ENCODE measurements at regions not wholly inside any gene's neighbourhood (a gene's known extent, or its start where the extent isn't known, plus 50 kb on each side); places are given as distances from the start of the nearest gene placed in this dataset.

- H4K20me1 ChIP-seq (ENCODE audit: insufficient read depth) = no peaks in the 10 kb centered on the region
- TF ChIP-seq POLR2A (IDR thresholded peaks at IDR 0.05; ENCODE audit: borderline replicate concordance, extremely low read depth, insufficient read depth, insufficient read length) (no peak), RAD21 (IDR thresholded peaks at IDR 0.05; ENCODE audit: low read depth) (no peak), JUND (IDR thresholded peaks at IDR 0.05) (no peak), CTCF (IDR thresholded peaks at IDR 0.05 in 2 of 3, conservative IDR thresholded peaks at IDR 0.05 in 1 of 3; ENCODE audit: borderline replicate concordance in 1 of 3, insufficient read depth in 1 of 3, low read depth in 2 of 3, low read length in 2 of 3) (no peak), ATF3 (IDR thresholded peaks at IDR 0.05) (no peak), REST (IDR thresholded peaks at IDR 0.05; ENCODE audit: low read depth) (no peak), ZNF274 (IDR thresholded peaks at IDR 0.05; ENCODE audit: low read depth, low read length) (no peak)
- no peaks in the 10 kb centered on the region for H3K36me3 ChIP-seq (ENCODE audit: control insufficient read depth in 1 of 2, insufficient read depth in 2 of 2, low read length in 2 of 2)
- H3K27ac ChIP-seq (ENCODE audit: low read depth, low read length) = no peak overlapping the region
- H3K4me1 ChIP-seq (ENCODE audit: control insufficient read depth in 1 of 2, insufficient read depth in 2 of 2, low read length in 2 of 2) = no peaks in the 10 kb centered on the region
- H3K9me2 ChIP-seq (ENCODE audit: insufficient read depth) = no peaks in the 10 kb centered on the region
- ATAC-seq = no peak
- no peak overlapping the region for H3K4me3 ChIP-seq (replicated peaks in 1 of 2; ENCODE audit: low read depth in 1 of 2, low read length in 2 of 2)
- BruUV-seq (replicated peaks) = no TSS peak
- H2AFZ ChIP-seq (ENCODE audit: low read depth, low read length, poor library complexity, severe bottlenecking) = no peak overlapping the region
- intact Hi-C loops (cut with micrococcal nuclease) = no loop called here
- no peak overlapping the region for H3K9ac ChIP-seq (ENCODE audit: low read length)
- DNase-seq (ENCODE audit: low read depth, low spot score) = no peak
- POLR2A ChIA-PET = no interaction called here
- no peaks in the 10 kb centered on the region for H3K27me3 ChIP-seq (ENCODE audit: insufficient read depth, low read length)
- RAD21 ChIA-PET (ENCODE audit: low non-redundant PET in 1 of 2, low total read pairs in 2 of 2, uncharacterized antibody in 2 of 2, unreplicated experiment in 2 of 2) = no interaction called here
- no peak overlapping the region for H3K4me2 ChIP-seq (ENCODE audit: low read length)
- CTCF ChIA-PET = no interaction called here
- no peaks in the 10 kb centered on the region for H3K9me3 ChIP-seq (ENCODE audit: control insufficient read depth in 1 of 2, insufficient read depth in 1 of 2, low read depth in 1 of 2, low read length in 2 of 2)
- H3K79me2 ChIP-seq (ENCODE audit: insufficient read depth, low read length) = no peaks in the 10 kb centered on the region
These were observed 217.5 kb upstream of the DKK2 start for GRCh38 chr4:107253579-107254068.
